ENCODE measurements at regions not wholly inside any gene's neighbourhood (a gene's known extent, or its start where the extent isn't known, plus 50 kb on each side); places are given as distances from the start of the nearest gene placed in this dataset.
"Not testable (repeated sequence)": the region's sequence is repeated elsewhere in the genome, so short reads cannot be mapped to it uniquely, and the experiment has no call there.

DNA sequence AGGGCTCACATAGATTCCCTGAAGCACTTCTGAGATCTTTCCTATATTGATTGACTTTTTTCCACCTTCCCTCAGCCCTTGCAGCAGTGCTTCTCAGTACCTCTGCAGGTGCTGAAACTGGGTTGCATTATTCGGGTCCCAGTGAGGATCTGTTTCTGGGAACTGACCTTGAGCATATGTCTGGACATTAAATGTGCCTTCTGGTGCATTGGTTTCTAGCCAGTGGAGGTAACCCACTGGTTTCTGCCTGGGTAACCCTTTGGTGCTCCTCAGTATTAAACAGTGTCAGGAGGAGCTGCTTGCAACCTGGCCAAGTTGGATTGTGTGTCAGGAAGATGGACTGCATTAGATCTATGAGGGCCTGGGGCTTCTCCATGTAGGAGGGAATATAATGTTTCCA lies 213.3 kb upstream of the KCND2 start:
- TF ChIP-seq, protein P1, sequence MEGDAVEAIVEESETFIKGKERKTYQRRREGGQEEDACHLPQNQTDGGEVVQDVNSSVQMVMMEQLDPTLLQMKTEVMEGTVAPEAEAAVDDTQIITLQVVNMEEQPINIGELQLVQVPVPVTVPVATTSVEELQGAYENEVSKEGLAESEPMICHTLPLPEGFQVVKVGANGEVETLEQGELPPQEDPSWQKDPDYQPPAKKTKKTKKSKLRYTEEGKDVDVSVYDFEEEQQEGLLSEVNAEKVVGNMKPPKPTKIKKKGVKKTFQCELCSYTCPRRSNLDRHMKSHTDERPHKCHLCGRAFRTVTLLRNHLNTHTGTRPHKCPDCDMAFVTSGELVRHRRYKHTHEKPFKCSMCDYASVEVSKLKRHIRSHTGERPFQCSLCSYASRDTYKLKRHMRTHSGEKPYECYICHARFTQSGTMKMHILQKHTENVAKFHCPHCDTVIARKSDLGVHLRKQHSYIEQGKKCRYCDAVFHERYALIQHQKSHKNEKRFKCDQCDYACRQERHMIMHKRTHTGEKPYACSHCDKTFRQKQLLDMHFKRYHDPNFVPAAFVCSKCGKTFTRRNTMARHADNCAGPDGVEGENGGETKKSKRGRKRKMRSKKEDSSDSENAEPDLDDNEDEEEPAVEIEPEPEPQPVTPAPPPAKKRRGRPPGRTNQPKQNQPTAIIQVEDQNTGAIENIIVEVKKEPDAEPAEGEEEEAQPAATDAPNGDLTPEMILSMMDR (IDR thresholded peaks at IDR 0.05; ENCODE audit: insufficient read depth, low read length, poor library complexity, severe bottlenecking) = no peak
- H3K36me3 ChIP-seq (ENCODE audit: control insufficient read depth, insufficient read depth, low read length) = no peaks in the 10 kb centered on the region
- no peak overlapping the region for H3K4me3 ChIP-seq (replicated peaks; ENCODE audit: low read depth, low read length)
- H3K27me3 ChIP-seq (replicated peaks; ENCODE audit: control insufficient read depth, insufficient read depth, low read length) = no peaks in the 10 kb centered on the region
- DNase-seq (ENCODE audit: extremely low read depth, insufficient read length) = no peak

DNA sequence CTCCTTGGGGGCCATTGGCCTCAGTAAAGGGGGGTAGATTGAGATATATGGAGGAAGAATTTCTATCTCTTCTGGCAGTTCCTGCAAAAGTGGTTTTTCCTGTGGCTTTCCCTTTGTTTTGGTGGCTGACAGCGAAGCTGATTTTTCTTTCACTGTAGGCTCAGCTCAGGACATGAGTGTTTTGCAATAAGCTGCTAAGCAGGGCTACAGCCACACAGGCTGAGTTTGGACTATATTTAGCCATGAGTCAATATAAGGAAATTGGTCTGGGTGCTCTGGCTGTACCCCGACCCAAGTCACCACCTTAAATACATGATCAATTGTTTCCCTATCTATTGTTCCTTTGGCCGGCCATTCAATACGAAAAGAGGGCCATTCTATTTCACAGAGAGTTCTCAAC lies 212.7 kb upstream of the KCND2 start:
- Histone ChIP-seq H3K27me3 (replicated peaks; ENCODE audit: control insufficient read depth, insufficient read depth, low read length) (no peaks in the 10 kb centered on the region), H3K36me3 (ENCODE audit: control insufficient read depth, insufficient read depth, low read length) (no peaks in the 10 kb centered on the region), H3K4me3 (replicated peaks; ENCODE audit: low read depth, low read length) (no peak overlapping the region)
- no peak for DNase-seq (ENCODE audit: extremely low read depth, insufficient read length)
- TF ChIP-seq, protein P1 (IDR thresholded peaks at IDR 0.05; ENCODE audit: insufficient read depth, low read length, poor library complexity, severe bottlenecking) = no peak

DNA sequence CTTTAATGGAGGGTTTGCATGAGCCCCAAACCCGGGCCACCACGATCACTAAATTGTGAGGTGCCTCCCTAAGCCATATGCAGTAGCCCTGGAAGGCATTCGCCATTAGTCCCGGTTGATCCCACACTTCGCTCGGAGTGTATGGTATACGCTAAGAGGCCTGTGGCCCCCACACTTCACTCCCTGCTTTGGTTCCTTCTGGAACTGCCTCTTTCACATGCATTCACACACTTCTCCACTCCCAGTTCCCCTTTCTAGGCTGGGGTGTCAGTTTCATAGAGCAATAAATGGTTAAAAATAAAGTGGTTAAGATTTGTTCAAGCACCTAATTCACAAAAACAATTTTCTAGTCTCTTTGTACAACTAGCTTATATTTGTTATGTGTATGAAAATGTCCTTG lies 212.1 kb upstream of the KCND2 start:
- no peaks in the 10 kb centered on the region for H3K27me3 ChIP-seq (replicated peaks; ENCODE audit: control insufficient read depth, insufficient read depth, low read length)
- no peak overlapping the region for H3K4me3 ChIP-seq (replicated peaks; ENCODE audit: low read depth, low read length)
- no peaks in the 10 kb centered on the region for H3K36me3 ChIP-seq (ENCODE audit: control insufficient read depth, insufficient read depth, low read length)
- TF ChIP-seq, protein P1 (IDR thresholded peaks at IDR 0.05; ENCODE audit: insufficient read depth, low read length, poor library complexity, severe bottlenecking) = no peak
- DNase-seq (ENCODE audit: extremely low read depth, insufficient read length) = peak; percentile 28

DNA sequence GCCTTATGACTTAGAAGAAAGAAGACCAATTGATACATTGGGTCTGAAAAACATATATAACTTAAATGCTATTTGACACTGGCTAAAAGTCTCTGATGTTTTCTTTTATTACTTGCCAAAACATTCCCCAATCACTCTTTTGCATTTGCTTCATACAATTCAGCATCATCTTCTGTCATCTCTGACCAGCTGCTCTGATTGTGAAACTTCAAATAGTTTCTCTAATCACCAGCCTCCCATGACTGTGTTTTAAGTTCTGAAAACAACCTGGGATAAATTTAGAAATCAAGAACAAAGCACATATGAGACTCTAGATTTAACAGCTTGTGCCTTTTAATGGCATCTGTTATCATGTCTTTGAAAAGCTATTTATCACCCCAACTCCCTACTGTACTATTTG lies 208.4 kb upstream of the KCND2 start:
- TF ChIP-seq, protein P1 (IDR thresholded peaks at IDR 0.05; ENCODE audit: insufficient read depth, low read length, poor library complexity, severe bottlenecking) = no peak
- Histone ChIP-seq H3K4me3 (replicated peaks; ENCODE audit: low read depth, low read length) (no peak overlapping the region), H3K27me3 (replicated peaks; ENCODE audit: control insufficient read depth, insufficient read depth, low read length) (no peaks in the 10 kb centered on the region), H3K36me3 (ENCODE audit: control insufficient read depth, insufficient read depth, low read length) (no peaks in the 10 kb centered on the region)
- DNase-seq (ENCODE audit: extremely low read depth, insufficient read length) = peak; percentile 43

DNA sequence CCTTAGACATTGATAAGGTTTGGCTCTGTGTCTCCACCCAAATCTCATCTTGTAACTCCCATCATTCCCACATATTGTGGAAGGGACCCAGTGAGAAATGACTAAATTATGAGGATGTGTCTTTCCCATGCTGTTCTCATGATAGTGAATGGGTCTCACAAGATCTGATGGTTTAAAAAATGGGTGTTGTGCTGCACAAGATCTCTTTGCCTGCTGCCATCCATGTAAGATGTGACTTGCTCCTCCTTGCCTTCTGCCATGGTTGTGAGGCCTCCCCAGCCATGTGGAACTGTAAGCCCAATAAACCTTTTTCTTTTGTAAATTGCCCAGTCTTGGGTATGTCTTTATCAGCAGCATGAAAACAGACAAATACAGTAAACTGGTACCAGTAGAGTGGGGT lies 206.1 kb upstream of the KCND2 start:
- DNase-seq (ENCODE audit: extremely low read depth, insufficient read length); H3K36me3 ChIP-seq (ENCODE audit: control insufficient read depth, insufficient read depth, low read length); H3K4me3 ChIP-seq (replicated peaks; ENCODE audit: low read depth, low read length): not testable (repeated sequence)

DNA sequence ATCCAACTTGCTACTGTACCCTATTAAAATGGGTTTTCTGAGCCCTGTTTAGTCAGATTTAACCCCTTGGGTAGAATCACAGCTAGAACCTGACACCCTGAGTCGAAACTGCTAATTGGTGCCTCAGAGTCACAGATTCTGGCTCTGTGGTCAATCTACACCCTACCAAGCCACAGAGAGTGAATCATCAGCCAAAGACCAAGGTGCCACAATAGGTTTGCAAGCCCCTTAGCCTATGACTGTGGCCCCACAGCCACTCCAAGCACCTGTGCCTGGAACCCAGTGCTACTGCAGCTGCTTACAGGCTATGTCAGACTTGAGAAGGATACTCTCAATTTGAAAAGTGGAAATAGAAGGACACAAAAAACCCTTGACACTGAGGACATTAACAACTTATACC lies 202.8 kb upstream of the KCND2 start:
- Histone ChIP-seq H3K27me3 (replicated peaks; ENCODE audit: control insufficient read depth, insufficient read depth, low read length) (no peaks in the 10 kb centered on the region), H3K4me3 (replicated peaks; ENCODE audit: low read depth, low read length) (no peak overlapping the region), H3K36me3 (ENCODE audit: control insufficient read depth, insufficient read depth, low read length) (no peaks in the 10 kb centered on the region)
- DNase-seq (ENCODE audit: extremely low read depth, insufficient read length) = peak; percentile 22
- TF ChIP-seq, protein P1 (IDR thresholded peaks at IDR 0.05; ENCODE audit: insufficient read depth, low read length, poor library complexity, severe bottlenecking) = no peak

More for the DNA sequence above, 206.1 kb upstream of the KCND2 start:
- H3K27me3 ChIP-seq (replicated peaks; ENCODE audit: control insufficient read depth, insufficient read depth, low read length) = not testable (repeated sequence)
